RWPE2 (cell line): ENCODE measurements at regions not wholly inside any gene's neighbourhood (a gene's known extent, or its start where the extent isn't known, plus 50 kb on each side); places are given as distances from the start of the nearest gene placed in this dataset.

Experiments
- ATAC-seq: fragments of 200-7000 bp; cut with Tn5 transposase; 3 replicates; pipeline ENCODE4 v1.9.1; 2021; ENCODE audit warnings: low read depth
- DNase-seq: peaks from one replicate; pipeline ENCODE4 v3.0.0-alpha.2; 2020; ENCODE audit warnings: low spot score
- H3K27ac ChIP-seq: fragments of 450-650 bp; 2 replicates; pipeline ENCODE4 v1.5.1; 2017; ENCODE audit warnings: mild to moderate bottlenecking; ENCODE audit not compliant: poor library complexity, severe bottlenecking
- H3K27me3 ChIP-seq: fragments of 250-450 bp; sonication (Bioruptor Pico); 2 replicates; pipeline ENCODE4 v1.5.1; 2021; ENCODE audit warnings: mild to moderate bottlenecking, moderate library complexity; ENCODE audit not compliant: insufficient read depth, poor library complexity, severe bottlenecking
- H3K36me3 ChIP-seq: fragments of 250-450 bp; sonication (Bioruptor Pico); 2 replicates; pipeline ENCODE4 v1.5.1; 2020; ENCODE audit warnings: low read depth, mild to moderate bottlenecking, moderate library complexity
- H3K4me1 ChIP-seq: fragments of 250-450 bp; sonication (Bioruptor Pico); 2 replicates; pipeline ENCODE4 v1.5.1; 2021; ENCODE audit warnings: mild to moderate bottlenecking, moderate library complexity; ENCODE audit not compliant: insufficient read depth, poor library complexity, severe bottlenecking
- H3K4me3 ChIP-seq: fragments of 250-450 bp; sonication (Bioruptor Pico); 2 replicates; pipeline ENCODE4 v1.5.1; 2021; ENCODE audit warnings: mild to moderate bottlenecking, moderate library complexity; ENCODE audit not compliant: severe bottlenecking
- H3K9me3 ChIP-seq: fragments of 250-450 bp; sonication (Bioruptor Pico); 2 replicates; pipeline ENCODE4 v1.5.1; 2021; ENCODE audit warnings: mild to moderate bottlenecking, moderate library complexity; ENCODE audit not compliant: severe bottlenecking
- CTCF ChIP-seq: fragments of 450-650 bp; IDR thresholded peaks from one replicate; pipeline ENCODE4 v1.5.1; 2017; ENCODE audit warnings: mild to moderate bottlenecking, moderate library complexity; ENCODE audit not compliant: poor library complexity, severe bottlenecking

- ATAC-seq (no peak), DNase-seq (no peak)
Measured at GRCh38 chr5:89901346-89901745, 508.2 kb downstream of the CETN3 start.

GRCh38 chr5:89900346-89900745, 509.2 kb downstream of the CETN3 start:
- DNase-seq (no peak), ATAC-seq (no peak)
- H3K27me3 ChIP-seq, result no peaks in the 10 kb centered on the region
- no peaks in the 10 kb centered on the region for H3K4me1 ChIP-seq
- no peak overlapping the region for H3K4me3 ChIP-seq
- TF ChIP-seq CTCF, result no peak
- no peak overlapping the region for H3K27ac ChIP-seq
- H3K36me3 ChIP-seq, result no peaks in the 10 kb centered on the region
- H3K9me3 ChIP-seq, result no peaks in the 10 kb centered on the region

More at GRCh38 chr5:89901346-89901745, 508.2 kb downstream of the CETN3 start:
- Histone ChIP-seq H3K36me3 (no peaks in the 10 kb centered on the region), H3K27ac (no peak overlapping the region), H3K4me1 (no peaks in the 10 kb centered on the region), H3K27me3 (no peaks in the 10 kb centered on the region), H3K9me3 (no peaks in the 10 kb centered on the region), H3K4me3 (no peak overlapping the region)
- no peak for TF ChIP-seq CTCF

- DNase-seq (no peak), ATAC-seq (no peak)
- H3K9me3 ChIP-seq, result no peaks in the 10 kb centered on the region
- H3K27me3 ChIP-seq, result no peaks in the 10 kb centered on the region
- H3K4me3 ChIP-seq, result no peak overlapping the region
- H3K36me3 ChIP-seq, result no peaks in the 10 kb centered on the region
- H3K27ac ChIP-seq, result no peak overlapping the region
- no peak for TF ChIP-seq CTCF
- no peaks in the 10 kb centered on the region for H3K4me1 ChIP-seq
Measured at GRCh38 chr5:89899559-89899958, 510.0 kb downstream of the CETN3 start.

GRCh38 chr5:89893546-89893945, 516.0 kb downstream of the CETN3 start:
- no peak for TF ChIP-seq CTCF
- no peaks in the 10 kb centered on the region for H3K36me3 ChIP-seq
- H3K27me3 ChIP-seq, result no peaks in the 10 kb centered on the region
- ATAC-seq (no peak), DNase-seq (no peak)
- H3K4me3 ChIP-seq, result no peak overlapping the region
- no peak overlapping the region for H3K27ac ChIP-seq
- peaks cover 4% of the 10 kb centered on the region for H3K9me3 ChIP-seq
- H3K4me1 ChIP-seq, result no peaks in the 10 kb centered on the region

- H3K9me3 ChIP-seq, result no peaks in the 10 kb centered on the region
- ATAC-seq, result no peak
- no peak for TF ChIP-seq CTCF
Measured at GRCh38 chr5:89885670-89886069, 523.9 kb downstream of the CETN3 start.

More at GRCh38 chr5:89885670-89886069, 523.9 kb downstream of the CETN3 start:
- no peak overlapping the region for H3K4me3 ChIP-seq
- DNase-seq, result no peak
- no peaks in the 10 kb centered on the region for H3K36me3 ChIP-seq
- H3K27me3 ChIP-seq, result no peaks in the 10 kb centered on the region
- no peaks in the 10 kb centered on the region for H3K4me1 ChIP-seq
- H3K27ac ChIP-seq, result no peak overlapping the region
